HG02840 (cell line): ENCODE measurements at regions not wholly inside any gene's neighbourhood (a gene's known extent, or its start where the extent isn't known, plus 50 kb on each side); places are given as distances from the start of the nearest gene placed in this dataset.
"Not testable (repeated sequence)": the region's sequence is repeated elsewhere in the genome, so short reads cannot be mapped to it uniquely, and the experiment has no call there.

Source experiments
- ATAC-seq: cut with Tn5 transposase; IDR thresholded peaks from one replicate; pipeline ENCODE4 v1.9.1; 2021; ENCODE audit warnings: mild to moderate bottlenecking, moderate library complexity, moderate number of reproducible peaks; ENCODE audit not compliant: unreplicated experiment, low FRiP score

GRCh38 chr11:129625930-129626329, 189.7 kb upstream of the TMEM45B start:
- no peak for ATAC-seq

GRCh38 chr11:129631201-129631600, 184.4 kb upstream of the TMEM45B start:
- ATAC-seq = no peak

- no peak for ATAC-seq
These were observed 178.7 kb upstream of the TMEM45B start for GRCh38 chr11:129636926-129637325.

- ATAC-seq = no peak
These were observed 178.2 kb upstream of the TMEM45B start for GRCh38 chr11:129637473-129637872.

- ATAC-seq = no peak
These were observed 177.5 kb upstream of the TMEM45B start for GRCh38 chr11:129637983-129638776.

GRCh38 chr11:129639300-129639699, 176.3 kb upstream of the TMEM45B start:
- ATAC-seq = no peak

- ATAC-seq = no peak
These were observed 175.0 kb upstream of the TMEM45B start for GRCh38 chr11:129640671-129641070.

- ATAC-seq = no peak
These were observed 172.5 kb upstream of the TMEM45B start for GRCh38 chr11:129643031-129643721.

GRCh38 chr11:129644326-129644725, 171.3 kb upstream of the TMEM45B start:
- ATAC-seq = no peak

- no peak for ATAC-seq
These were observed 169.7 kb upstream of the TMEM45B start for GRCh38 chr11:129645943-129646342.

- ATAC-seq = not testable (repeated sequence)
These were observed 165.6 kb upstream of the TMEM45B start for GRCh38 chr11:129650044-129650443.

- no peak for ATAC-seq
These were observed 162.8 kb upstream of the TMEM45B start for GRCh38 chr11:129652835-129653234.

- no peak for ATAC-seq
These were observed 160.3 kb upstream of the TMEM45B start for GRCh38 chr11:129655247-129655832.

GRCh38 chr11:129657866-129658525, 157.7 kb upstream of the TMEM45B start:
- ATAC-seq = no peak

- ATAC-seq = no peak
These were observed 157.2 kb upstream of the TMEM45B start for GRCh38 chr11:129658526-129658867.

GRCh38 chr11:129680907-129681306, 134.7 kb upstream of the TMEM45B start:
- ATAC-seq = no peak

- ATAC-seq = no peak
These were observed 134.1 kb upstream of the TMEM45B start for GRCh38 chr11:129681344-129682114.

- no peak for ATAC-seq
These were observed 129.4 kb upstream of the TMEM45B start for GRCh38 chr11:129686269-129686668.

- ATAC-seq = no peak
These were observed 124.5 kb upstream of the TMEM45B start for GRCh38 chr11:129691142-129691541.

GRCh38 chr11:129694538-129694937, 121.1 kb upstream of the TMEM45B start:
- no peak for ATAC-seq
